Astrocyte of the hippocampus (primary cell): ENCODE measurements at regions not wholly inside any gene's neighbourhood (a gene's known extent, or its start where the extent isn't known, plus 50 kb on each side); places are given as distances from the start of the nearest gene placed in this dataset.

Experiments used
- DNase-seq: peaks from one replicate; pipeline ENCODE4 v3.0.0; 2011; ENCODE audit warnings: low read depth, low spot score

DNA sequence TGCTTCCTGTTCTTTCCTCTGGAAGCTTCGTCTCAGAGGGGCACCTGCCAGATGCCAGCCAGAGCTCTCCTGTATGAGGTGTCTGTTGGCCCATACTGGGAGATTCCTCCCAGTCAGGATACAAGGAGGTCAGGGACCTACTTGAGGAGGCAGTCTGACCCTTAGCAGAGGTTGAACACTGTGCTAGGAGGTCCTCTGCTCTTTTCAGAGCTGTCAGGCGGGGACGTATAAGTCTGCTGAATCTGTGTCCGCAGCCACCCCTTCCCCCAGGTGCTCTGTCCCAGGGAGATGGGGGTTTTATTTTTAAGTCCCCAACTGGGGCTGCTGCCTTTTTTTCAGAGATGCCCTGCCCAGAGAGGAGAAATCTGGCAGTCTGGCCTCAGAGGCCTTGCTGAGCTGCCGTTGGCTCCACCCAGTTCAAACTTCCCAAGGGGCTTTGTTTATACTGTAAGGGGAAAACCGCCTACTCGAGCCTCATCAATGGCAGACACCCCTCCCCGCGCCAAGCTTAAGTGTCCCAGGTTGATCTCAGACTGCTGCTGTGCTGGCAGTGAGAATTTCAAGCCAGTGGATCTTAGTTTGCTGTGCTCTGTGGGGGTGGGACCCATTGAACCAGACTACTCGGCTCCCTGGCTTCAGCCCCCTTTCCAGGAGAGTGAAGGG is 326.7 kb downstream of the BCKDHB start:
- no peak for DNase-seq

DNA sequence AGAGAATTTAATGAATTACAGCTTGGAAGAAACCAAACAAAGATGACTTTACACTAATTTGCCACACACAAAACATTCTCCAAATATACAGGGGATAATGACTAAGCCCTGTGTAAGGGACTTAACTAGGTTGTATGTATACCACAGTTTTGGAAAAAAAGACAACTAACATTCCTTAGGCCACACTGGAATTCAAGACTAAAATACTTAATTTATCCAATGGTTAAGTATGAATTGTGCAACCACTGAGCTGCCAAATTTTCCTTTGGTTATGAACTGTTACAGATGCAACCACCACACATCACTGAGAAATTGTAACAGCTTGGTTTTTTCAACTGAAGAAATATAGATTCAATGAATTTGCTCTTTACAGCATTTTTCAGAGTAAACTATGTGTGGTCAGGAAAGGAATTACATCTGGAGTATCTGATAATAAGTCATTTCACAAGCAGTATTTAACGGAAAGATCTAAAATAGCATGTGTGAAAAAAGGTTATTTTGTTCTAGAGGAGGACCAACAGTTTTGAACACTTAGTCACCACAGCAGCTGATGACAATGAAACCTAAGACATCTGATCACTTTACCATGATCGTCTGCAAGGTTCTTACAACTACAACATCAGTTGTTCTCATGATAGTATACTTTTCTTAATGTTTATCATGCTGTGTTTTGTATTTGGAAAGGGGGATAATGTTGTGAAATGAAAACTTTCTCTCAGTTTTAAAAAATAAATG is 318.8 kb downstream of the BCKDHB start:
- DNase-seq = peak; percentile 87

DNA sequence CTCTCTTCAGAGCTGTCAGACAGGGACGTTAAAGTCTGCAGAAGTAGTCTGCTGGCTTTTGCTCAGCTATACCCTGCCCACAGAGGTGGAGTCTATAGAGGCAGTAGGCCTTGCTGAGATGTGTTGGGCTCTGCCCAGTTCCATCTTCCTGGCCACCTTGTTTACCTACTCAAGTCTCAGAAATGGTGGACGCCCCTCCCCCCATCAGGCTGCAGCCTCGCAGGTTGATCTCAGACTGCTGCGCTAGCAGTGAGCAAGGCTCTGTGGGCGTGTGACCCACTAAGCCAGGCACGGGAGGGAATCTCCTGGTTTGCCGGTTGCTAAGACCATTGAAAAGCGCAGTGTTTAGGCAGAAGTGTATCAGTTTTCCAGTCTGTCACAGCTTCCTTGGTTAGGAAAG is 305.0 kb downstream of the BCKDHB start:
- no peak for DNase-seq

DNA sequence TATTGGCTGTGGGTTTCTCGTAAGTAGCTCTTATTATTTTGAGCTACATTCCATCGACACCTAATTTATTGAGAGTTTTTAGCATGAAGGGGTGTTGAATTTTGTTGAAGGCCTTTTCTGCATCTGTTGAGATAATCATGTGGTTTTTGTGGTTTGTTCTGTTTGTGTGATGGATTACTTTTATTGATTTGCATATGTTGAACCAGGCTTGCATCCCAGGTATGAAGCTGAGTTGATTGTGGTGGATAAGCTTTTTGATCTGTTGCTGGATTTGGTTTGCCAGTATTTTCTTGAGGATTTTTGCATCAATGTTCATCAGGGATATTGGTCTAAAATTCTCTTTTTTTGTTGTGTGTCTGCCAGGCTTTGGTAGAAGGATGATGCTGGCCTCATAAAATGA is 301.5 kb downstream of the BCKDHB start:
- DNase-seq = peak; percentile 50

DNA sequence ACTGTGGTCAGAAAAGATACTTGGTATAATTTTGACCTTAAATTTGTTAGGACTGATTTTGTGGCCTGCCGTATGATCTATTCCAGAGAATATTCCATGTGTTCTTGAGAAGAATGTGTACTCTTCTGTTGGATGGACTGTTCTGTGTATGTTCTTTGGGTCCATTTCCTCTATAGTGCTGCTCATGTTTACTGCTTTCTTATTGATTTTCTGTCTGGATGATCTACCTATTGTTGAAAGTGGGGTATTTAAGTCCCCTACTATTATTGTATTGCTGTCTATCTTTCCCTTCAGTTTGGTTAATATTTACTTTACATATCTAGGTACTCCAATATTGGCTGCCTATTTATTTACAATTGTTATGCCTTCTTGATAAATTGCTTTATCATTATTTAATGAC is 298.4 kb downstream of the BCKDHB start:
- DNase-seq = no peak

DNA sequence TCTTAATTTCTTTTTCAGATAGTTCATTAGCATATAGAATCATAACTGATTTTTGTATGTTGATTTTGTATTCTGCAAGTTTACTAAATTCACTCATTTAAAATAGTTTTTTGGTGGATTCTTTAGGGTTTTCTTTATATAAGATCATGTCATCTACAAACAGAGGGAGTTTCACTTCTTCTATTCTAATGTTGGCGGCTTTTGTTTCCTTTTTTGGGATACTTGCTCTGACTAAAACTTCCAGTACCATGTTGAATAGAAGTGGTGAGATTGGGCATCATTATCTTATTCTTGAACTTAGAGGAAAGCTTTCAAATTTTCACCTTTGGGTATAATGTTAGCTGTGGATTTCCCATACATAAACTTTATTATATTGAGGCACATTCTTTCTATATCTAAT is 296.9 kb downstream of the BCKDHB start:
- no peak for DNase-seq

DNA sequence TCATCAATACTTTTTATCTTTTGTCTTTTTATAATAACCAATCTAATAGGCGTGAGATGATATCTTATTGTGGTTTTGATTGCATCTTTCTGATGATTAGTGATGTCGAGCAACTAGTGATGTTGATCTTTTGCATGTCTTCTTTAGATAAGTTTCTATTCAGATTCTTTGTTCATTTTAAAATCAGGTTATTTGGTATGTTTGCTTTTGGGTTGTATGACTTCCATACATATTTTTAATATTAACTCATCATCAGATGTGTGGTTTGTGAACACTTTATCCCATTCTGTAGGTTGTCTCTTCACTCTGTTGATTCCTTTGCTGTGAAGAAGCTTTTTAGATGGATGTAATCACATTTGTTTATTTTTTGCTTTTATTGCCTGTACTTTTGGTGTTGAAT is 295.8 kb downstream of the BCKDHB start:
- no peak for DNase-seq
